Hematopoietic multipotent progenitor cell treated with erythropoietin and hydrocortisone succinate and interleukin-3 and kit ligand, for 8 days (in vitro differentiated cells): ENCODE measurements at regions not wholly inside any gene's neighbourhood (a gene's known extent, or its start where the extent isn't known, plus 50 kb on each side); places are given as distances from the start of the nearest gene placed in this dataset.

Experiments used
- DNase-seq: peaks from one replicate; pipeline ENCODE4 v3.0.0-alpha.2; 2015

DNA sequence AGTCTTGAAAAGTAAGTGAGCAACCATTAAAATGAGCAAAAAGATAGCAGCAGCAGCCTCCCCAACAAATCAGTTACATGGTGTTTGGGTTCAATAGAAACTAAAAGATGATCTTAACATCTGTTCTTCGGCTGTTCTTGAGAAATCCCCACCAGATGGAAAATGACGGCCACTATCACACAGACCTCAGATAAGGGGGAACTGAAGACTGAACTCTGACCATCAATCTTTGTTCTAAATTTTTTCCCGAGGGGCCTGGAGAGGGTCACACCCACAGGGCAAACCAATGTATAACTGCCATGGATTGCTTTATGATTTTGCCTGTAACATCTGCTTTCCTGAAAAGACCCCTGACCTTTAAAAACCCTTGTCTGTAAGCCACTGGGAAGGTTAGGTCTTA, 624.8 kb upstream of the KIRREL3 start:
- DNase-seq, result no peak

DNA sequence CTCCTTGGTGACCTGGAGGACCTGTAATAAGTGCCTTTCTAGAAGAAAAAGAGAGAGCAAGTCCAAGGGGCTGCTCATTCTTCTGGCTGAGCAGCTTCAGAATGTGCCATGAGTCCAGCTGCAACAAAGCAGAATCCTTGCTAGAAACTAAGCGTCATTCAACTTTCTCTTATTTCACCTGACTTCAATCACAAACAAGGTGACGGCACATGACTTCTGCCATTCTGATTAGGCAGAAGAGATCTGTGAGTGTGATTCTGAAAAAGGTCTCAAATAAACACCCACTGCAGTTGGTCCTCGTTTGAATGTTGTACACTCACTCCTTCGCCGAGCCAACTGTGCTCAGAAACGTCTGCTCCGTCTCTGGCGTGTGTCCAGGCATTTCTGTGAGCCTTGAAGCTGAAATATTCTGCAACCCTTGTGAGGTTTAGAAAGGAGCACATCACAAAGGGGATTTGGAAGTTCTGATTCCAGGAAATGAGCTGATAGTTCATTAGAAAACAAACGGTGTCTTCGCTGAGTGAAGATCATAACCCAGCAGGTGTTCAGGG, 623.8 kb upstream of the KIRREL3 start:
- no peak for DNase-seq

DNA sequence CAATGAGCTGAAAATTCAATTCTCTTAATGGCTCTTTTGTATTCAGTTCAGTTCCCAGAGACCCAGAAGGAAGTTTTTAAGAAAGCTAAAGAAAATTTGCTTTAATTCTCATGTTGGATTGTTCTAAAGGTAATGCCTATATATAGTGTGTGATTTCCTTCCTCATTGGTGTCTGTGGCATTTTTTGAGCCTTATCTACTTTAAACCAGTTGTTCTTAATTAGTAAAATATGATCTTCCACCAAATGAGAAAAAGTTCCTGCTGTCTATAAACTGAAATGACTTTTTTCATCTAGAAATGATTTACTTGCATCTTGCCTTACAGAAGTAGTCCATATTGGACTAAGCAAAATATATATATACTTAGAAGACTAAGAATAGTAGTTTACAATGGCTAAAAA, 622.1 kb upstream of the KIRREL3 start:
- DNase-seq, result no peak

DNA sequence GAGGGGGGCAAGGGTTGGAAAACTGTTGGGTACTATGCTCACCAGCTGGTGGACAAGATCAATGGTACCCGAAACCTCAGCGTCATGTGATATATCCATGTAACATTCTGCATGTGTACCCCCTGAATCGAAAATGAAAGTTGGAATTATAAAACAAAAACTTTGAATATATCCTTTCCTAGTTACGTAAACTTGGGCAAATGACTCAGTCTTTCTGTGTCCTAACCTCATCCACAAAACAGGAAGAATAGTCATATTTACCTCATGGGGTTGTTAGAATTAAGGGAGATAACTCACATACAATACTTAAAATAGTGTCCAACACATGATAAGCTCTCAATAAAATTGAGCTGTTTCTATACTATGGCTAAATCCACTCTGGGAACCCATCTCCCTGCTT, 620.1 kb upstream of the KIRREL3 start:
- no peak for DNase-seq

DNA sequence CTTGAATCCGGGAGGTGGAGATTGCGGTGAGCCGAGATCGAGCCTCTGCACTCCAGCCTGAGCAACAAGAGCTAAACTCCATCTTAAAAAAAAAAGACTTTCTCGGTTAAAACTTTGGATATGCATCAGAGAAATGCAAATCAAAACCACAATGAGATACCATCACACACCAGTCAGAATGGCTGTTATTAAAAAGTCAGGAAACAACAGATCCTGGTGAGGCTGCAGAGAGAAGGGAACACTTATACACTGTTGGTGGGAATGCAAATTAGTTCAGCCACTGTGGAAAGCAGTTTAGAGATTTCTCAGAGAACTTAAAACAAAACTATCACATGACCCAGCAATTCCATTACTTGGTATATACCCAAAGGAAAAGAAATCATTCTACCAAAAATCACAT, 619.4 kb upstream of the KIRREL3 start:
- DNase-seq, result no peak

DNA sequence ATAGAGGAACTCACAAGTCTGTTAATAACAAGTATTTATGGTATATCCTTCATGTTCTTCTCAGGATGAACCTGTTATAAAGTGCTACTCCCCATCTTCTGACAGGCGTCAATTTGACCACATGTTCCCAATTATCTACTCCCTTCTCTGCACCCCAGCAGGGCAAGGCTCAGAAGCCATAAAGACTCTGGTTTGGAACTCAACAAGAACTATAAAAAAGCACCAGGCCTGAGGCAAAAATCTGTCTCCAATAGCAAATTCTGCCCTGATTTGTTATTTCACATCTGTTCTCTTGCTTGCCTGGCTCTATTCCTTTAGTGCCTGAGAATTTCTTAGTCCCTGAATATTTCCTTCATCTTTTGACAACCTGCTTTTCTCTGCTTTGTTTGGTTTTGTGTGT, 618.2 kb upstream of the KIRREL3 start:
- no peak for DNase-seq

DNA sequence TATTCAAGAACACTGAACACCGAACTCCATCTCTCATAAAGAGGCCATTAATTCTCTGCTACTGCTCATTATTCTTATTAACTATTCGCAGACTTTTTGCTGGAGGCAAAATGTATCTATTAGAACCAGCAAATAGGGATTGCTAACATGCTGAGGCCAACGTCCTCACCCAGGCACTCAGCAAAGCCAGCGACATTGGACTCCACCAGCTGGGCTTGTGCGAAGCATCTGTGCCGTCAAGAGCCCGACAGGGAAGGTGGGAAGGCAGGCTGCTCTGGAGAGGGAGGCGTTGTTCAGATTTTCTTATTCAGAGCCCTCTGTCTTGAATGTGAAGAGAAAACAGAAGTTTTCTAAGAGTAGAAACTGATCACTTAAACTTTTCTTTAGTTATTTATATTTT, 615.6 kb upstream of the KIRREL3 start:
- DNase-seq, result no peak

DNA sequence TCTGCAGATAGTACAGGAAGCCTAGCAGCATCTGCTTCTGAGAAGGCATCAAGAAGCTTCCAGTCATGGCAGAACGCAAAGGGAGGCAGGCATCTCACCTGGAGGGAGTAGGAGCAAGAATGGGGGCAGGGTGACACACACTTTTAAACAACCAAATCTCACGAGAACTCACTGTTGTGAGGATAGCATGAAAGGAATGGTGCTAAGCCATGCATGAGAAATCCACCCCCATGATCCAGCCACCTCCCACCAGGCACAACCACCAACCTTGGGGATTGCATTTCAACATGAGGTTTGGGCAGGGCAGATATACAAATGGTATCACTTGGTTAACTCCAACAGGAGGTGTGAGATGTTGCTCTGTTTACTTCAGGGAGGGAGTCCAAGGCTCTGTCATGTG, 612.0 kb upstream of the KIRREL3 start:
- no peak for DNase-seq

DNA sequence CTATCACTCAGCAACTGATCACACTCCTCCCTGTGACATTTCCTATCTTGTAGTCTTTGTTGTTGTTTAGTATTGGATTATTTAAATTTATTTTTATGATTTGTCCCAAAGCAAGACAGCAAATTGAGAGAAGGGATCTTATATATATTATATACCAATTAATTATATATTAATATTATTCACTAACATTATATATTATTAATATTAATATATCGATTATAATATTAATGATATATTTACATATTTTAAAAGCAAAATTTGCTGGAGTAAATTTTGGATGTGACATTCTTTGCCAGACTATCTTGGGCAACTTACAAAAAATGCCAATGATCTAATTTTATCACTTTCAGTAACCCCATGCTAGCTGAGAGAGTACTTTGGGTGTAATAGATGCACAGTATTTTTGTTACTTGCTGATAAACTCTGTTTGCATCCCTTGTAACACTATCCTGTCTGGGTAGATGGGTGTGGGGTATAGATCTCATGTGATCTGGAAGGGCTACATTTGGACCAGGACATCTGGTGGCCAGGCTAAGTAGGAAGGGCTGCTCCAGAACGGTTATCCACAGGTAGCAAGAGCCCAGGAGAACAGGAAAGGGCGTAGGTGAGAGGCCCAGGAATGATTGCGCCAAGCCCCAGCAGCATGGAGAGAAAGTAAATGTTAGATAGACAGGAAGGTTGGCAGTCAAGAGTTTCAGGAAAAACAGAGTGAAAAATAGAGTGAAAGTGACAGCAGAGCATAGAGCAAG, 608.6 kb upstream of the KIRREL3 start:
- DNase-seq, result no peak

DNA sequence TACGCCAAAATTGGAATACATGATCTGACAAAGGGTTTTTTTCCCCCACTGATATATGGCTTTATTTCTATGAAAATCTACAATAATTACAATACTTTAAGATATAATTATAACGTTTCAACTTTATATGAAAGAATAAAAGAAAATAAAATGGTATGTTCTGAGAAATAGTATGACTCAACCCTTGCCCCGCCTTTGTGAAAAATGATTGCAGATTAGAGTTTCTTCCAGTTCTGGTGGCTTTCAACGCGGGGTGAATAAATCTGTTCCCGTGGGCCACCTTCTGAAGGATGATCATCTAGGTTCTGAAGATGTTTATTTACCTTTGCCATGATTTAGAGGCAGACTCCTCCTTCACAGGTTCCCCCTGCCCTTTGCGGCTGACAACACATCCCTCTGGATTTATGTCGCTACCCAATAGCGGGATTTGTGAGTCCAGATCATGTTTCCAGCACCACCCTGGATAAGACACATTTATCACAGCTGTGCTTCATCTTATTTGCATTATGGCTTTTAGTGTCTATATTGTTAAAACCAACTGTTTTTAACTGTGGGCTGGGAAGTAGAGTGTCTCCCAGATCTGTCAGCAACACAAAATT, 607.0 kb upstream of the KIRREL3 start:
- DNase-seq, result no peak

DNA sequence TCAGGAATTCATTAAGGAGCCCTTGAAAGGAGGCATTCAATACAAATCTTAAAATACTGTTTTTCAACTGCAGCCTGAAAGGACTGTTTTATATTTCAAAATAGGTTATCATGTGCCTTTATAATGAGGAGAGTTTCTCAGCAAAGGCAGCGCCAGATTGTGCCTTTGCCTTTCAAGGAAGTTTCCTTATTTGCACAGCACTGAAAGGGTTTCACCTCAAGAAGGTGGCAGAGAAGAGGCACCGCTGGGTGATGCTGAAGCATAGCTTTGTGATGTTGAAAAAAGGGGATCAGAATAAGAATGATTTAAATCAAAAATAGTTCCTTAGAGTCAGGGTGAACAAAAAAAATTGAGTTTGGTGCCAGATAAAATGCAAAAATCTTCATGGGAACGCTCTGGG, 601.0 kb upstream of the KIRREL3 start:
- DNase-seq, result no peak

DNA sequence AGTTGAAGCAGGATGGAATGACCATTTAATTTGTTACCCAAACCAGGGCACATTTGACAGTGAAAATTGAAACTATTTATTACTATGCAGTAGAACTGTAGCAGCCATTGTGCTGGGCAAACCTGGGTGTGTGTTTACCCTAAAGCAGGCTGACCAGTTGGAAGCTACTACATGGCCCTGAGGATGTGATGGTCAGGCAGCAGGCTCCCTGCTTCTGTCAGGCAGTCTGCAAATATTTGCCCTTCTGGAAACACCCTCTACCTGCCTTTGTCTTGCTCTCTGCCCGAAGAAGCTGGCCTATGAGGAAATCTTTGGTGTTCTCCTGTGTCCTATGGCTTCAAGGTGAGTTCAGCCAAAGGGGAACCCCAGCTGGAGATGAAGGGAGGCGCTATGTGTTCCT, 600.1 kb upstream of the KIRREL3 start:
- DNase-seq, result no peak

DNA sequence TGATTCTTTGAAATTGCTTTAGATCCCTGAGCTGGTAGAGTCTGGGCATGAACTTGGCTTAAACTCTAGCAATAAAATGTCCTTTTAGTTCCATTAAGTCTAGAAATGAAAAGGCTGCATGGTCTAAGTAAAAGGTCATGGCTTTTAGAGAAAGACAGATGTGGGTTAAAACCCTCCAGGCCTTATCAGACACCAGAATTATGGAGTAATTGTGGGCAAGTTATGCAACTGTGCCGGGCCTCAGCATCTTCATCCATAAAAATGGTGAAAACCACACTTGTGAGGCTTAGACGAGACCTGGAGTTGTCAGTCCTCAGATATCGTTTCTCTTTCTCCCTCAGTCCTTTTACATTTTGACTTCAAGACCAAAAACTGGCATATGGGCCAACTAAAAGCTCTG, 597.9 kb upstream of the KIRREL3 start:
- no peak for DNase-seq

DNA sequence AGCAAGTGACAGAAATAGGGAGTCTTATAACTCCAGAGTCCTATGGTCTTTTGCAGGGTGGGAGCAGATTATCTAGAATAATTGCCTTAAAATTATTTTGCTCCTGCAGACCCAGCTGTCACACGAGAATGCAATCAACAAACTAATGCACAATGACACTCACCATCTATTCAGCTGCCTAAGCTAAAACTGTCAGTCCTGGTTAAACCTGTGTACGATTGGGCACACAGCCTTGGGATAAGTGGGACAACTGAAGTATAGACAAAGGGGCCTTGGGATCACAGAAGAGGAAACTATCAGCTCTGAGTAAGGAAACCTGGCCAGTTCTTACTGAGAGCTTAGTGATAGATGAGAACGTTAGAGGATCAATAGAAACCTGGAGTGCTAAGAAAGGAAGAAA, 595.9 kb upstream of the KIRREL3 start:
- no peak for DNase-seq

DNA sequence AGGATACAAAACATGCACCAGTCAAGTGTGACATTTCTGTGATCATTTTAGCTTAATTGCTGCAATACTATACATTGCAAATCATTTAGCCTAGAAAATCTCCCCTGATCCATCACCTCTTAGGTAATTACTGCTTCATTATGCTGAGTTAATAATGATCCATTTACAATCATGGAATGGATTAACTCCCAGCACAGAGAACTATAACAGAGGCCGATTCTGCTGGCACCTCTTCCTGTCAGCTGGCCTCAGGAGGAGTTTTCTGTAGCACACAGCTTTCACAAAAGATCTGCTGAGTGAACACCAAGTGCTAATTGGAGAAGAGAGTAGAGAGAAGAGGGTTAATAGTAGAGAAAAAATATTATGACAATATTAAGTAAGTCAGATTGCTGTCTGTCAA, 591.8 kb upstream of the KIRREL3 start:
- no peak for DNase-seq

DNA sequence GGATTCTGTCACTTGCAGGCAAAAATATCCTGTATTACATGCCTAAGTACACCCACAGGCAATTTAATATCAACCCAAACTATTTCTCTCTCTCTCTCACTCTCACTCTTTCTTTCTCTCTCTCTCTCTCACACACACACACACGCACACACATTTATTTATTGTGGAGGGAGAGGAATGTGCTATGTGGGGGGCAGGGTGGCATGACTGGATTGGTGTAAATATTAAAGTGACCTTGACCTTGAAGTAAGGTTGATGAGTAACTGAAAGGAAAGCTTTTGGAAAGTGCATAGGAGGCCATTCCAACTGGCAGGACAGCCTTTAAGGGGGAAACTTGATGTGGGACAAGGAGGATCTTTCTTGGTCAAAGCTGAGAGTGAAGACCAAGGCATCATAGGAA, 589.7 kb upstream of the KIRREL3 start:
- DNase-seq, result no peak

DNA sequence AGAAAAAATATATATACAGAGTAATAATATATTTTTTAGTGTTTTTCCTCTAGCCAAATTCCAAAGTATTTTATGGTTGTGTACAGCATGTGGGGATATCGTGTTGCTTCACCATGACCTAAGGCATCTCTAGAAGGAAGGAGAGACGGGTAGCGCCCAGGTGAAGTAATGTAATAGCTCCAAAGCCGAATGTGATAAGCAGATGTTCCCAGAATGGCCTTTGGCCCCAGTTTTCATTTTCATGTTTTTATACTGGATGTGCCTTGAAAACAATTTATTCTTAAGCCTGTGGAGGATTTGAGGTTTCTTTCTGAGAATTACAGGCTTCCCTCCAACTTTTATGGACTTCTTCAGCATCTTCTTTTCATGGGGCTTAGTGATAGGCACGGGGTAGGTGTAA, 587.9 kb upstream of the KIRREL3 start:
- DNase-seq, result no peak

DNA sequence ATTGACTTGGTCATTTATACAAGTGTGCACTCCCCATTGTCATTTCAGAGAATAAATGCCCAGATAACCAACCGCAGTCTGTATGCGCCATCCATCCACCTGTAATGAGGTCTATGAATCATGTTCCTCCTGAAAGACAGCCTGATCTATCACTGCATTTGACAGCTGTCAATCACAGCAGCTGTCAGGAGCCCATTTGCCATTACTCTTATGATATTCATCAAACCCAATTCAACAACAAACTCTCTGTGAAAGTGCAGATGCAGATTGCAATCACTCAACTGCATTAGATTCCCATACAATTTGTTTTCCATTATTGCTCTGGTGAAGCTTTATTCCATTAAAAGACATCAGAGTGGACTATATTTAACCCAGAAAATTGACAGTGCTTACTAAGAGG, 586.9 kb upstream of the KIRREL3 start:
- no peak for DNase-seq

DNA sequence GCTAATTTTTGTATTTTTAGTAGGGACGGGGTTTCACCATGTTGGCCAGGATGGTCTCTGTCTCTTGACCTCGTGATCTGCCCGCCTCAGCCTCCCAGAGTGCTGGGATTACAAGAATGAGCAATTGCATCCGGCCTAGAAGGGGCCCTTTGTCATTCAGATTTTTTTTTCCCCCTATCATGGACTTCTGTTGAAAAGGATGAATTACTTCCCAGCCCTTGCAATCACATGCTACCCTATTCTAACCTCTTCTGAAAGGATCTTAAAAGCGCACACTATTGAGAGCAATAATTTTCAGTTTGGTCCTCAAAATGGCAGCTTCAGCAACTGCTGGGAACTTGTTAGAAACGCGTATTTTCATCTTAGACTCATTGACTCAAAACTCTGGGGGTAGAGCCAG, 575.6 kb upstream of the KIRREL3 start:
- DNase-seq, result no peak

DNA sequence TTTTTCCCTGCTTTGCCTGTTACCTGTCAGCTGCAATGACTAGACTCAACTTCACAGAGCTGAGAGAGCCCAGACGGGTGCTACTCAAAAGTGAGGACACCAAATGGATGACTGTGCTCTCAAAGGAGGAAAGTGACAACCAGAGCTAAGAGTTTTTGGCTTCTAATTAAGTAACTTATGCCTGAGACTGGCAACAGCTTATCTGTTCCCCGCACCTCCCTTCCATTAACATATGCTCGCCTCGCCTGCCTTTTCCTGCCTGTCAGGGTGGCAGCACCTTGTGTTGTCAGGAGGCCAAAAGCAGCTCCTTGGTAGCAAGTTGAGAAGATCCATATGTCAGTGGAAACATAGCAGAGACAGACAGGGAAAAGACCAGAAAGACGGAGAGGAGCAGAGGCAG, 573.9 kb upstream of the KIRREL3 start:
- no peak for DNase-seq

DNA sequence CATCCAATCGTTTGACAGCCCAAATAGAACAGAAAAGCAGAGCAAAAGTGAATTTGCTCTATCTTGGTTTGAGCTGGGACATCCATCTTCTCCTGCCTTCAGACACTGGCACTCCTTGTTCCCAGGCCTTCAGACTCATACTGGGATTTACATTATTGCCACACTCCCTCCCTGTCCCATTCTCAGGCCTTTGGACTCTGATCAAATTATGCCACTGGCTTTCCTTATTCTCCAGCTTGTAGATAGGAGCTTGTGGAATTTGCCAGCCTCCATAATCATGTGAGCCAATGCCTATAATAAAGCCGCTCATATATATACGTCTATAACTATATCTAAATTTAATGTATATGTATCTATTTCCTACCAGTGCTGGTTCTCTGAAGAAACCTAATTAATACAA, 568.3 kb upstream of the KIRREL3 start:
- DNase-seq, result no peak

DNA sequence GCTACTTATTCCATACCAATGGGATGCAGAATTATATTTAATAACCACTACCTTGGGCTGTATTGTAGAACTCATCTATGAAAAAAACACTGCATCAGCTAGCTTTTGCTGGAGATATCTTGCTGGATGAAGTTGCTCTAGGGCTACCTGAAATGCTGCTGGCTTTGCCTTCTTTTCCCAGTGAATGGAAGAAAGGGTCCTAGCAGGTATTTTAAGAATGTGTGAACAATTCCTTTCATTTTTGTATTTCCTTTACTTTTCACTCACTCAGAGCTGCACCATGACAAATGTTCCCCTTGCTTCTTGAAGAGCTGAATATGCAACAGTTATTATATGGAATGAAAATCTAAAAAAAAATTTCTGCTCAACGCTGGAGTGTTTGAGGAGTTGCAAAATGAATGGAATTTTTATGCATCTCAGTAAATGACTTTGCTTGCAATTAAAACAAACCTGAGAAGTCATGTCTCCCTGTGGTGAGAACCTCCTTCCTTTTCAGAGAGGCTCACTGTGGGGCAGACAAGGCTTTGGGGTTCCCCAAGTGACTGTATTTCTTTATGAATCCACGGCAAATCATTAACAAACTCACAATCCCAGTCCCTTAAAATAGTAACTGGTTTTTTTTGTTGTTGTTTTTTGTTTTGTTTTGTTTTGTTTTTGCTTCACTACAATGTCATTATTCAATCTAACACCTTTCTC, 566.8 kb upstream of the KIRREL3 start:
- DNase-seq, result no peak

DNA sequence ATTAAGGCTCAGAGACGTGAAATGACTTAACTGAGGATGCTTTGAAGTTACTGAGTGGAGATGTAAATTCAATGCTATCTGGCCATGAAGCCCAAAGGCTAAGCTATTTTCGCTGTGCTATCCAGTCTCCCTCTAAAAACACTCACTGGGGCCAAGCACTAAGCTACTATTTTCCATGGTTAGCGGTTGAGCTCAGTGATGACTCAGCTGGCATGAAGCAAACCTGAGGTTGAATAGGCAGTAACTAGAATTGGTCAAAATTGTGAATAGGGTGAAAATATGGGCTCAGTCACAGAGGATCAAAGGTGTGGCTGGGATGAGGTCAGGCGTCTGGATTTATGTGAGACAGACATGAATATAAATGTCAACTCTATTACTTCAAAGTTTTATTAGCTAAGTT, 564.2 kb upstream of the KIRREL3 start:
- no peak for DNase-seq

DNA sequence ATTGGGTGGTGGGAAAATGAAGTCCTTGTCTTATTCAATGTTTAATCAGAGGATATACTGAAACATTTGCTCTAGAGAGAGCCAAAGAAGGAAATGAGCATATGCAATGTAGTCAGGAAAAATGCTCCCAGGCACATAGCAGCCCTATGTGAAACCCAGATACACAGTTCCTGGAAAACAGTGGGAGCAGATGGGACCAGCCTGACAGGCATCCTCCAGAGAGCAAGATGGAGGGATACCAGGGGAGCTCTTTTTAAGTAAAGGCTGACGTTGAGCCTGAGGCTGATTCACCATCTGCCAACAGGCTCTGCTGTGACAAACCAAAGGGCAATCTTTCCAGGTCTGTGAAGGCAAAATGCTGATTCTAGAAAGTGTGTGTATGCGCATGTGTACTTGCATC, 559.4 kb upstream of the KIRREL3 start:
- no peak for DNase-seq
